CD14-positive monocyte (primary cell): ENCODE measurements at regions not wholly inside any gene's neighbourhood (a gene's known extent, or its start where the extent isn't known, plus 50 kb on each side); places are given as distances from the start of the nearest gene placed in this dataset.

Experiments used
- DNase-seq, 3 donors: peaks; one replicate each; pipeline ENCODE4 v3.0.0-alpha.2; 2011 to 2022
- H2AFZ ChIP-seq: 2 replicates; pipeline ENCODE4 v1.6.0; 2012; ENCODE audit warnings: mild to moderate bottlenecking, low read depth, low read length, inconsistent platforms; ENCODE audit not compliant: insufficient read depth, poor library complexity, severe bottlenecking
- H3K27ac ChIP-seq, 2 donors: 1 replicate in 1 of 2; 2 replicates in 1 of 2; pipeline ENCODE4 v1.5.1; 2012 to 2013; ENCODE audit warnings: low read length in 2 of 2, control low read depth in 1 of 2, inconsistent platforms in 1 of 2, low read depth in 1 of 2, mild to moderate bottlenecking in 1 of 2
- H3K27me3 ChIP-seq, 2 donors: one replicate each; pipeline versions ENCODE4 v1.6.0 to v1.6.1; 2011 to 2013; ENCODE audit warnings: low read length in 2 of 2; ENCODE audit not compliant: control insufficient read depth in 2 of 2, insufficient read depth in 2 of 2
- H3K36me3 ChIP-seq, 2 donors: replicated peaks in 1 of 2; 1 replicate in 1 of 2; 2 replicates in 1 of 2; pipeline versions ENCODE4 v1.5.1 to v1.6.1; 2012 to 2013; ENCODE audit warnings: low read length in 2 of 2, control low read depth in 1 of 2, inconsistent platforms in 1 of 2, mild to moderate bottlenecking in 1 of 2; ENCODE audit not compliant: insufficient read depth in 2 of 2, control insufficient read depth in 1 of 2
- H3K4me1 ChIP-seq, 2 donors: 1 replicate in 1 of 2; 2 replicates in 1 of 2; pipeline versions ENCODE4 v1.5.1 to v1.6.1; 2012 to 2013; ENCODE audit warnings: low read length in 2 of 2, control low read depth in 1 of 2, inconsistent platforms in 1 of 2, mild to moderate bottlenecking in 1 of 2, moderate library complexity in 1 of 2; ENCODE audit not compliant: insufficient read depth in 2 of 2, control insufficient read depth in 1 of 2
- H3K4me2 ChIP-seq: replicated peaks from 2 replicates; pipeline ENCODE3; 2012; ENCODE audit warnings: low read length, moderate library complexity, mild to moderate bottlenecking; ENCODE audit not compliant: poor library complexity, severe bottlenecking; ENCODE audit errors: extremely low read depth
- H3K4me3 ChIP-seq, 3 experiments: fragments of 200-600 bp in 1 of 3; sonication (generic) in 1 of 3; replicated peaks in 1 of 3; 1 replicate in 2 of 3; 2 replicates in 1 of 3; pipeline ENCODE4 v1.5.1; 2011 to 2013; ENCODE audit warnings: low read length in 3 of 3, mild to moderate bottlenecking in 3 of 3, control low read depth in 2 of 3, low read depth in 2 of 3, inconsistent platforms in 1 of 3, moderate library complexity in 1 of 3
- H3K79me2 ChIP-seq: 2 replicates; pipeline ENCODE4 v1.6.0; 2012; ENCODE audit warnings: mild to moderate bottlenecking, control low read depth, inconsistent platforms, low read length, moderate library complexity; ENCODE audit not compliant: insufficient read depth
- H3K9ac ChIP-seq: 2 replicates; pipeline ENCODE4 v1.6.0; 2017; ENCODE audit warnings: low read length, mild to moderate bottlenecking; ENCODE audit not compliant: insufficient read depth, poor library complexity, severe bottlenecking
- H3K9me3 ChIP-seq, 2 donors: replicated peaks in 1 of 2; 1 replicate in 1 of 2; 2 replicates in 1 of 2; pipeline versions ENCODE4 v1.5.1 to v1.6.1; 2012 to 2013; ENCODE audit warnings: low read length in 2 of 2, control low read depth in 1 of 2; ENCODE audit not compliant: control insufficient read depth in 1 of 2, insufficient read depth in 1 of 2
- H4K20me1 ChIP-seq: 2 replicates; pipeline ENCODE4 v1.6.0; 2012; ENCODE audit warnings: mild to moderate bottlenecking, low read length, control low read depth, moderate library complexity; ENCODE audit not compliant: insufficient read depth
- H3K27ac Mint-ChIP-seq, 7 donors: one replicate each; pipeline ENCODE4 v1.8.0; 2020; ENCODE audit warnings: mild to moderate bottlenecking in 7 of 7, mixed read lengths in 7 of 7, moderate library complexity in 6 of 7, inconsistent platforms in 2 of 7
- H3K27me3 Mint-ChIP-seq, 3 donors: one replicate each; pipeline ENCODE4 v1.8.0; 2021 to 2022; ENCODE audit warnings: low read depth in 3 of 3, mild to moderate bottlenecking in 3 of 3, mixed read lengths in 3 of 3, moderate library complexity in 3 of 3, inconsistent platforms in 1 of 3
- H3K36me3 Mint-ChIP-seq, 2 donors: one replicate each; pipeline ENCODE4 v1.8.0; 2020; ENCODE audit warnings: mixed read lengths in 2 of 2, inconsistent platforms in 1 of 2, mild to moderate bottlenecking in 1 of 2
- H3K4me1 Mint-ChIP-seq: one replicate; pipeline ENCODE4 v1.8.0; 2020; ENCODE audit warnings: mild to moderate bottlenecking, mixed read lengths
- H3K4me3 Mint-ChIP-seq, 2 donors: one replicate each; pipeline ENCODE4 v1.8.0; 2020; ENCODE audit warnings: mild to moderate bottlenecking in 2 of 2, mixed read lengths in 2 of 2, moderate library complexity in 1 of 2
- H3K9me3 Mint-ChIP-seq, 7 donors: one replicate each; pipeline ENCODE4 v1.8.0; 2020 to 2022; ENCODE audit warnings: mixed read lengths in 7 of 7, mild to moderate bottlenecking in 6 of 7, moderate library complexity in 6 of 7, inconsistent platforms in 2 of 7
- CTCF ChIP-seq: fragments of 200-600 bp; IDR thresholded peaks from one replicate; pipeline ENCODE4 v1.8.0; 2022; ENCODE audit warnings: antibody characterized with exemption, mild to moderate bottlenecking
- WGBS: methylation state at CpG from one replicate; pipeline ENCODE4 v1.1.5; 2013; ENCODE audit warnings: missing lambda C conversion rate; ENCODE audit not compliant: insufficient coverage; 5-methylcytosine and 5-hydroxymethylcytosine counted together
- intact Hi-C, 2 donors: fragments of 100-400 bp; cut with micrococcal nuclease; formaldehyde crosslinking; loops; one replicate each; pipeline versions ENCODE4 v1.15.0 to v1.15.1; 2023

DNA sequence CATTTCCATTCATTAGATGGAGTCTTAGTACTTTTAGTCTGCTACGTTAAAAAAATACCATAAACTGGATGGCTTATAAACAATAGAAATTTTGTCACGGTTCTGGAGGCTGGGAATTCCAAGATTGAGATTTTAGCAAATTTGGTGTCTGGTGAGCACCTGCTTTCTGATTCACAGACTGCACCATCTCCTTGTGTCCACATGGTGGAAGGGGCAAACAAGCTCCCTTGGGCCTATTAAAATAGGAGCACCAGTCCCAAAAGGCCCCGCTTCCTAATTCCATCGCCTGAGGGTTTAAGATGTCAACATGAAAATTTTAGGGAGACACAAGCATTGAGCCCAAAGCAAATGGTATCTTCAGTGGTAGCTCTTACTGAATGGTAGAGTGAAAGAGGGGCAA, 120.5 kb upstream of the MAP9 start:
- Histone ChIP-seq H2AFZ (no peak overlapping the region), H3K9ac (no peak overlapping the region), H3K27ac (no peak overlapping the region), H4K20me1 (no peaks in the 10 kb centered on the region), H3K4me2 (no peak overlapping the region), H3K9me3 (no peaks in the 10 kb centered on the region), H3K36me3 (no peaks in the 10 kb centered on the region), H3K27me3 (no peaks in the 10 kb centered on the region), H3K4me1 (no peaks in the 10 kb centered on the region), H3K4me3 (no peak overlapping the region), H3K79me2 (no peaks in the 10 kb centered on the region)
- Mint-ChIP-seq H3K4me1 (no peaks in the 10 kb centered on the region), H3K27me3 (peaks cover 0 to 2% (median 0%) of the 10 kb centered on the region in 3 donors), H3K36me3 (no peaks in the 10 kb centered on the region), H3K27ac (no peak overlapping the region), H3K9me3 (peaks cover 0 to 5% (median 0%) of the 10 kb centered on the region in 7 donors), H3K4me3 (no peak overlapping the region)
- intact Hi-C loops, result no loop called here
- no peak for DNase-seq
- no CpG with 5 or more reads among the region's 4 CpGs for WGBS
- TF ChIP-seq CTCF, result no peak

- H3K27me3 ChIP-seq, result no peaks in the 10 kb centered on the region
- Mint-ChIP-seq H3K36me3 (no peaks in the 10 kb centered on the region), H3K4me3 (no peak overlapping the region), H3K27me3 (peaks cover 0 to 2% (median 0%) of the 10 kb centered on the region in 3 donors), H3K27ac (no peak overlapping the region), H3K4me1 (no peaks in the 10 kb centered on the region), H3K9me3 (peaks cover 0 to 5% (median 0%) of the 10 kb centered on the region in 7 donors)
- no peak overlapping the region for H3K4me3 ChIP-seq
- no peaks in the 10 kb centered on the region for H4K20me1 ChIP-seq
- no peaks in the 10 kb centered on the region for H3K4me1 ChIP-seq
- H3K79me2 ChIP-seq, result no peaks in the 10 kb centered on the region
- H3K9ac ChIP-seq, result no peak overlapping the region
- WGBS, result no CpG with 5 or more reads among the region's 3 CpGs
- no peak for DNase-seq
- H3K36me3 ChIP-seq, result no peaks in the 10 kb centered on the region
- H3K9me3 ChIP-seq, result no peaks in the 10 kb centered on the region
- H2AFZ ChIP-seq, result no peak overlapping the region
- intact Hi-C loops, result no loop called here
- H3K27ac ChIP-seq, result no peak overlapping the region
- H3K4me2 ChIP-seq, result no peak overlapping the region
- no peak for TF ChIP-seq CTCF
These were observed 119.5 kb upstream of the MAP9 start for GRCh38 chr4:155496294-155496626.
